ENCODE measurements at regions not wholly inside any gene's neighbourhood (a gene's known extent, or its start where the extent isn't known, plus 50 kb on each side); places are given as distances from the start of the nearest gene placed in this dataset.

DNA sequence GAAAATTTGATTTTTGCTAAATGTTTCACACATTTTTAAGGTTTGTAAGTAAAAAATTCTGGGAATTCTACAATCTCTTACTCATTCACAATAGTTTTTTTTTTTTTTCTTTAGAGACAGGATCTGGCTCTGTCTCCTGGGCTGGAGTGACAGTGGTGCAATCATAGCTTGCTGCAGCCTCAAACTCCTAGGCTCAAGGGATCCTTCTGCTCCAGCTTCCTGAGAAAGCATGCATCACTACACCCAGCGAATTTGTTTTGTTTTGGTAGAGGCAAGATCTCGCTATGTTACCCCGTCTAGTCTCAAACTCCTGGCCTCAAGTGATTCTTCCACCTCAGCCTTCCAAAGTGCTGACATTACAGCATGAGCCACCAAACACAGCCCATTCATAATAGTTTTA, 232.8 kb downstream of the GJA1 start (continued):
- TF ChIP-seq, protein P1, sequence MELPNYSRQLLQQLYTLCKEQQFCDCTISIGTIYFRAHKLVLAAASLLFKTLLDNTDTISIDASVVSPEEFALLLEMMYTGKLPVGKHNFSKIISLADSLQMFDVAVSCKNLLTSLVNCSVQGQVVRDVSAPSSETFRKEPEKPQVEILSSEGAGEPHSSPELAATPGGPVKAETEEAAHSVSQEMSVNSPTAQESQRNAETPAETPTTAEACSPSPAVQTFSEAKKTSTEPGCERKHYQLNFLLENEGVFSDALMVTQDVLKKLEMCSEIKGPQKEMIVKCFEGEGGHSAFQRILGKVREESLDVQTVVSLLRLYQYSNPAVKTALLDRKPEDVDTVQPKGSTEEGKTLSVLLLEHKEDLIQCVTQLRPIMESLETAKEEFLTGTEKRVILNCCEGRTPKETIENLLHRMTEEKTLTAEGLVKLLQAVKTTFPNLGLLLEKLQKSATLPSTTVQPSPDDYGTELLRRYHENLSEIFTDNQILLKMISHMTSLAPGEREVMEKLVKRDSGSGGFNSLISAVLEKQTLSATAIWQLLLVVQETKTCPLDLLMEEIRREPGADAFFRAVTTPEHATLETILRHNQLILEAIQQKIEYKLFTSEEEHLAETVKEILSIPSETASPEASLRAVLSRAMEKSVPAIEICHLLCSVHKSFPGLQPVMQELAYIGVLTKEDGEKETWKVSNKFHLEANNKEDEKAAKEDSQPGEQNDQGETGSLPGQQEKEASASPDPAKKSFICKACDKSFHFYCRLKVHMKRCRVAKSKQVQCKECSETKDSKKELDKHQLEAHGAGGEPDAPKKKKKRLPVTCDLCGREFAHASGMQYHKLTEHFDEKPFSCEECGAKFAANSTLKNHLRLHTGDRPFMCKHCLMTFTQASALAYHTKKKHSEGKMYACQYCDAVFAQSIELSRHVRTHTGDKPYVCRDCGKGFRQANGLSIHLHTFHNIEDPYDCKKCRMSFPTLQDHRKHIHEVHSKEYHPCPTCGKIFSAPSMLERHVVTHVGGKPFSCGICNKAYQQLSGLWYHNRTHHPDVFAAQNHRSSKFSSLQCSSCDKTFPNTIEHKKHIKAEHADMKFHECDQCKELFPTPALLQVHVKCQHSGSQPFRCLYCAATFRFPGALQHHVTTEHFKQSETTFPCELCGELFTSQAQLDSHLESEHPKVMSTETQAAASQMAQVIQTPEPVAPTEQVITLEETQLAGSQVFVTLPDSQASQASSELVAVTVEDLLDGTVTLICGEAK (IDR thresholded peaks at IDR 0.05) = no peak
- TF ChIP-seq, protein P1 (CRISPR knock-in tag; IDR thresholded peaks at IDR 0.05) = no peak
- TF ChIP-seq BCOR (IDR thresholded peaks at IDR 0.05) = no peak
- TF ChIP-seq GABPA (tag; conservative IDR thresholded peaks at IDR 0.05; ENCODE audit: low read depth) = no peak
- no peak for TF ChIP-seq ZNF347 (CRISPR knock-in tag; IDR thresholded peaks at IDR 0.05; ENCODE audit: low read depth)
- TF ChIP-seq ZNF57 (CRISPR knock-in tag; IDR thresholded peaks at IDR 0.05) = no peak
- no peak for TF ChIP-seq EP400 (IDR thresholded peaks at IDR 0.05)
- no peak for TF ChIP-seq MED1 (CRISPR knock-in tag; IDR thresholded peaks at IDR 0.05; ENCODE audit: borderline replicate concordance)
- no peak for TF ChIP-seq GATAD2A (IDR thresholded peaks at IDR 0.05)
- TF ChIP-seq KLF6 (CRISPR knock-in tag; IDR thresholded peaks at IDR 0.05; ENCODE audit: borderline replicate concordance) = no peak

All from K562 (cell line).